ENCODE measurements at regions not wholly inside any gene's neighbourhood (a gene's known extent, or its start where the extent isn't known, plus 50 kb on each side); places are given as distances from the start of the nearest gene placed in this dataset.

- no peak for DNase-seq (ENCODE audit: low read depth in 2 of 3, low spot score in 2 of 3)
Measured at GRCh38 chr9:86836266-86836665, 111.0 kb downstream of the GAS1 start.

- DNase-seq (ENCODE audit: low read depth in 2 of 3, low spot score in 2 of 3), result no peak
Measured at GRCh38 chr9:86830356-86830755, 117.0 kb downstream of the GAS1 start.

- no peak for DNase-seq (ENCODE audit: low read depth in 2 of 3, low spot score in 2 of 3)
Measured at GRCh38 chr9:86829496-86830046, 117.7 kb downstream of the GAS1 start.

GRCh38 chr9:86828631-86829030, 118.7 kb downstream of the GAS1 start:
- DNase-seq (ENCODE audit: low read depth in 2 of 3, low spot score in 2 of 3), result no peak

GRCh38 chr9:86827893-86828292, 119.4 kb downstream of the GAS1 start:
- no peak for DNase-seq (ENCODE audit: low read depth in 2 of 3, low spot score in 2 of 3)

- DNase-seq (ENCODE audit: low read depth in 2 of 3, low spot score in 2 of 3), result no peak
Measured at GRCh38 chr9:86825299-86825698, 122.0 kb downstream of the GAS1 start.

- DNase-seq (ENCODE audit: low read depth in 2 of 3, low spot score in 2 of 3), result no peak
Measured at GRCh38 chr9:86822006-86822801, 125.1 kb downstream of the GAS1 start.

- DNase-seq (ENCODE audit: low read depth in 2 of 3, low spot score in 2 of 3), result no peak
Measured at GRCh38 chr9:86821006-86821845, 126.1 kb downstream of the GAS1 start.

- DNase-seq (ENCODE audit: low read depth in 2 of 3, low spot score in 2 of 3), result no peak
Measured at GRCh38 chr9:86819552-86819951, 127.8 kb downstream of the GAS1 start.

GRCh38 chr9:86818636-86819035, 128.7 kb downstream of the GAS1 start:
- DNase-seq (ENCODE audit: low read depth in 2 of 3, low spot score in 2 of 3), result no peak

GRCh38 chr9:86816868-86817267, 130.4 kb downstream of the GAS1 start:
- DNase-seq (ENCODE audit: low read depth in 2 of 3, low spot score in 2 of 3), result no peak

- no peak for DNase-seq (ENCODE audit: low read depth in 2 of 3, low spot score in 2 of 3)
Measured at GRCh38 chr9:86816366-86816765, 130.9 kb downstream of the GAS1 start.

- DNase-seq (ENCODE audit: low read depth in 2 of 3, low spot score in 2 of 3), result no peak
Measured at GRCh38 chr9:86812616-86813015, 134.7 kb downstream of the GAS1 start.

- no peak for DNase-seq (ENCODE audit: low read depth in 2 of 3, low spot score in 2 of 3)
Measured at GRCh38 chr9:86809759-86810367, 137.4 kb downstream of the GAS1 start.

- DNase-seq (ENCODE audit: low read depth in 2 of 3, low spot score in 2 of 3), result no peak
Measured at GRCh38 chr9:86809151-86809550, 138.2 kb downstream of the GAS1 start.

- DNase-seq (ENCODE audit: low read depth in 2 of 3, low spot score in 2 of 3), result no peak
Measured at GRCh38 chr9:86807367-86807976, 139.8 kb downstream of the GAS1 start.

- no peak for DNase-seq (ENCODE audit: low read depth in 2 of 3, low spot score in 2 of 3)
Measured at GRCh38 chr9:86804011-86804410, 143.3 kb downstream of the GAS1 start.

- DNase-seq (ENCODE audit: low read depth in 2 of 3, low spot score in 2 of 3), result no peak
Measured at GRCh38 chr9:86802900-86803673, 144.2 kb downstream of the GAS1 start.

GRCh38 chr9:86801246-86801645, 146.1 kb downstream of the GAS1 start:
- no peak for DNase-seq (ENCODE audit: low read depth in 2 of 3, low spot score in 2 of 3)

- no peak for DNase-seq (ENCODE audit: low read depth in 2 of 3, low spot score in 2 of 3)
Measured at GRCh38 chr9:86800681-86801080, 146.6 kb downstream of the GAS1 start.
